Sigmoid colon (tissue), 6 donors: ENCODE measurements at regions not wholly inside any gene's neighbourhood (a gene's known extent, or its start where the extent isn't known, plus 50 kb on each side); places are given as distances from the start of the nearest gene placed in this dataset.

ENCODE experiments used
- DNase-seq: peaks from one replicate; pipeline ENCODE4 v3.0.0-alpha.2; 2019
- H3K27ac ChIP-seq, 4 donors: fragments of 200-600 bp; sonication (generic); one replicate each; pipeline ENCODE4 v1.5.1; 2016 to 2019; ENCODE audit warnings: mild to moderate bottlenecking in 1 of 4
- H3K27me3 ChIP-seq, 3 donors: fragments of 200-600 bp; sonication (generic); one replicate each; pipeline ENCODE4 v1.5.1; 2019; ENCODE audit warnings: mild to moderate bottlenecking in 1 of 3
- H3K36me3 ChIP-seq, 4 donors: fragments of 200-600 bp; sonication (generic); one replicate each; pipeline ENCODE4 v1.5.1; 2016 to 2019
- H3K4me1 ChIP-seq, 4 donors: fragments of 200-600 bp; sonication (generic); one replicate each; pipeline ENCODE4 v1.5.1; 2017 to 2019
- H3K4me3 ChIP-seq, 4 donors: fragments of 200-600 bp; sonication (generic); one replicate each; pipeline ENCODE4 v1.5.1; 2017 to 2019; ENCODE audit warnings: mild to moderate bottlenecking in 2 of 4, moderate library complexity in 1 of 4
- H3K9me3 ChIP-seq, 4 donors: fragments of 200-600 bp in 3 of 4; sonication (generic) in 3 of 4; one replicate each; pipeline versions ENCODE4 v1.5.1 to v1.6.1; 2013 to 2019
- EP300 ChIP-seq, 4 donors: sonication (generic); formaldehyde crosslinking; IDR thresholded peaks; one replicate each; pipeline ENCODE4 v1.6.1; 2017; ENCODE audit warnings: antibody characterized with exemption in 4 of 4
- POLR2A ChIP-seq, 2 donors: fragments of 450-650 bp; IDR thresholded peaks; one replicate each; pipeline ENCODE4 v1.6.1; 2016; ENCODE audit warnings: antibody characterized with exemption in 2 of 2, mild to moderate bottlenecking in 2 of 2, moderate library complexity in 2 of 2
- POLR2AphosphoS5 ChIP-seq, 4 donors: sonication (generic); formaldehyde crosslinking; IDR thresholded peaks; one replicate each; pipeline ENCODE4 v1.6.1; 2017; ENCODE audit warnings: antibody characterized with exemption in 4 of 4
- WGBS, 2 donors: extraction: QIAGEN DNeasy Blood & Tissue Kit; methylation state at CpG; one replicate each; pipeline ENCODE4 v1.1.7; 2013; 5-methylcytosine and 5-hydroxymethylcytosine counted together
- intact Hi-C: fragments of 100-400 bp; cut with DNase I; formaldehyde crosslinking; loops from one replicate; pipeline ENCODE4 v1.15.1; 2023
- TF ChIP-seq, protein P1 (sequence below), 4 experiments: fragments of 450-650 bp in 3 of 4; fragments of 200-600 bp in 1 of 4; IDR thresholded peaks; one replicate each; pipeline ENCODE4 v1.5.1; 2016 to 2019; ENCODE audit warnings: antibody characterized with exemption in 4 of 4, mild to moderate bottlenecking in 3 of 4, moderate library complexity in 2 of 4
- donor health status: healthy with polysubstance abuse.
- donor health status: healthy.

DNA sequence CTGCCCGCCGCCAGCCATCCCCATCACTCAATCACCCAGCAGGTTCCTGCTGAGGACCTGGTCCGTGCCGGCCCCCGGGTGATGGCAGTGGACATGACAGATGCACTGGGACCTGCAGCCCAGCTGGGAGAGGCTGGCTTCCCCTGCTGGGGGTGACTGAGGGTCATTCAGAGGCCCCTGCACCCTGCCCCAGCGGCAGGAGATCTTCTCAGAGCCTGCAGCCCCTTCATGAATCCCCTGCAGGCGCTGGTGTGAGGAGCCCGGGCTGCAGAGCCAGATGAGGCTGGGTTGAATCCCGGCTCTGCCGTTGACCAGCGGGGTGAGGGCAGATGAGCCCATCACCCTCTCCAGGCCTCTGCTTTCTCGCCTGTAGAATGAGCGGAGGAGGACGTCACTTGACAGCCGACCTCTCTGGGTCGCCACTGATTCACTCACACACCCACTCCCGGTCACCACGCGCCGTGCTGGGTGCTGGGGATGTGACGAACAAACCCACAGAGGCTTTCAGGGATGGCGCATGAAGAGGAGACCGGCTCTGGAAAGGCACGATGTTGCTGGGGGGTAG is 95.2 kb upstream of the CIBAR2 start:
- Histone ChIP-seq H3K4me3 (no peak overlapping the region), H3K27me3 (no peaks in the 10 kb centered on the region), H3K9me3 (no peaks in the 10 kb centered on the region), H3K4me1 (peaks cover 0 to 96% (median 85%) of the 10 kb centered on the region in 4 donors), H3K36me3 (no peaks in the 10 kb centered on the region), H3K27ac (peak overlapping the region; percentile 69 to 90 (median 84))
- WGBS, 2 donors = 76 to 78% methylated on average over 24 of the region's 24 CpGs
- intact Hi-C loops = no loop called here
- DNase-seq = no peak
- TF ChIP-seq, protein P1, sequence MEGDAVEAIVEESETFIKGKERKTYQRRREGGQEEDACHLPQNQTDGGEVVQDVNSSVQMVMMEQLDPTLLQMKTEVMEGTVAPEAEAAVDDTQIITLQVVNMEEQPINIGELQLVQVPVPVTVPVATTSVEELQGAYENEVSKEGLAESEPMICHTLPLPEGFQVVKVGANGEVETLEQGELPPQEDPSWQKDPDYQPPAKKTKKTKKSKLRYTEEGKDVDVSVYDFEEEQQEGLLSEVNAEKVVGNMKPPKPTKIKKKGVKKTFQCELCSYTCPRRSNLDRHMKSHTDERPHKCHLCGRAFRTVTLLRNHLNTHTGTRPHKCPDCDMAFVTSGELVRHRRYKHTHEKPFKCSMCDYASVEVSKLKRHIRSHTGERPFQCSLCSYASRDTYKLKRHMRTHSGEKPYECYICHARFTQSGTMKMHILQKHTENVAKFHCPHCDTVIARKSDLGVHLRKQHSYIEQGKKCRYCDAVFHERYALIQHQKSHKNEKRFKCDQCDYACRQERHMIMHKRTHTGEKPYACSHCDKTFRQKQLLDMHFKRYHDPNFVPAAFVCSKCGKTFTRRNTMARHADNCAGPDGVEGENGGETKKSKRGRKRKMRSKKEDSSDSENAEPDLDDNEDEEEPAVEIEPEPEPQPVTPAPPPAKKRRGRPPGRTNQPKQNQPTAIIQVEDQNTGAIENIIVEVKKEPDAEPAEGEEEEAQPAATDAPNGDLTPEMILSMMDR (IDR thresholded peaks at IDR 0.05) = no peak
- peak in 2 of 4 donors; percentile 5 to 38 for TF ChIP-seq POLR2AphosphoS5 (IDR thresholded peaks at IDR 0.05)
- no peak for TF ChIP-seq POLR2A (IDR thresholded peaks at IDR 0.05)
- no peak for TF ChIP-seq EP300 (IDR thresholded peaks at IDR 0.05)

DNA sequence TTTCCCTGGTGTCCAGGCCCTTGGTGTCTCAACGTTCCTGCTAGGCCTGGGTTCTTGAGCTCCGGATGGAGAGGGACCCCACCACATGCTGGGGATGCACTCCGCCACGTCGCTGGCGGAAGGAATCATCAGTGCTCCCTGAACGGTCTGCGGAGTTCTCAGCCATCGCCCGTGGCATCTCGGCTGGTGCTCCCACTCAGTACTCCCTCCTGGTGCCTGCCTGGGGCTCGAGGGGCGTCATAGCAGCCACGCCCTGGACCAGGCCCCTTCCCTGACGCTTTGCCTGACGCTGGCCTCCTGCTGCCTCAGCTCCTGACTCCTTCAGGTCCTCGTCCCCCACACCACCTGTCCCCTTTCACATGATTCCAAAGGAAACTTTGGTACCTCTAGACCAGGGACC is 95.9 kb upstream of the CIBAR2 start:
- Histone ChIP-seq H3K4me3 (no peak overlapping the region), H3K27me3 (no peaks in the 10 kb centered on the region), H3K27ac (peak overlapping the region in 3 of 4 donors; percentile 84 to 90 (median 85)), H3K9me3 (no peaks in the 10 kb centered on the region), H3K4me1 (peaks cover 0 to 96% (median 85%) of the 10 kb centered on the region in 4 donors), H3K36me3 (no peaks in the 10 kb centered on the region)
- WGBS, 2 donors = 84 to 94% methylated on average over 17 of the region's 17 CpGs
- intact Hi-C loops = no loop called here
- no peak for DNase-seq
- TF ChIP-seq, protein P1 (IDR thresholded peaks at IDR 0.05) = no peak
- TF ChIP-seq EP300 (IDR thresholded peaks at IDR 0.05) = no peak
- TF ChIP-seq POLR2AphosphoS5 (IDR thresholded peaks at IDR 0.05) = no peak
- TF ChIP-seq POLR2A (IDR thresholded peaks at IDR 0.05) = no peak

DNA sequence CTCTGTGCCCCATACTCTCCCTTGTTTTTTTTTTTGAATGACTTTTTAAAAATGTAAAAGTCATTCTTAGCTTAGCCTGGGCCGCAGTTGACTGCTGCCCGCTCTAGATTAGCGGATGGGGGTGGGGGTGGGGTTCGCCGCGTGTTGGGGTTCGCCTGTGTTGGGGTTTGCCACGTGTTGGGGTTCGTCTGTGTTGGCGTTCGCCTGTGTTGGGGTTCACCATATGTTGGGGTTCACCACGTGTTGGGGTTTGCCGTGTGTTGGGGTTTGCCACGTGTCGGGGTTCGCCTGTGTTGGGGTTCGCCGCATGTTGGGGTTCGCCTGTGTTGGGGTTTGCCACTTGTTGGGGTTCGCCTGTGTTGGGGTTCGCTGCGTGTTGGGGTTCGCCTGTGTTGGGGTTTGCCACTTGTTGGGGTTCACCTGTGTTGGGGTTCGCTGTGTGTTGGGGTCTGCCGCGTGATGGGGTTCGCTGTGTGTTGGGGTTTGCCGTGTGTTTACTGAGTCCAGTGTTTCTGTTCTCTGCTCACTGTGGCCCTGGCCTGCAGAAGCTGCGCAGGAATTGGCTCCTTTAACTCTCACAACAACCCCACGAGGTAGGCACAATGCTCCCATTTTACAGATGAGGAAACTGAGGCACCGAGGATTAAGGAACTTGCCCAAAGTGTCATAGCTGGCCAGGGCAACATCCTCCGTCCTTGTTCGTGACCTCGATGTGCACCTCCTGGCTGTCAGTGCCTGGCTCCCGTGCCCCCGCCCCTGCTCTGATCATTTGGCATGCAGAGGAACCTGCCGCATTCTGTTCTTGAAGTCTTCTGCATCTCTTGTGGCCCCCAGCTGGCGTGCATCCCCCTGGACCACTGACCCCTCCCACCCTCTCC is 96.6 kb upstream of the CIBAR2 start:
- Histone ChIP-seq H3K9me3 (no peaks in the 10 kb centered on the region), H3K27me3 (no peaks in the 10 kb centered on the region), H3K27ac (peak overlapping the region in 3 of 4 donors; percentile 48 to 90 (median 85)), H3K4me1 (peaks cover 0 to 96% (median 85%) of the 10 kb centered on the region in 4 donors), H3K36me3 (no peaks in the 10 kb centered on the region), H3K4me3 (no peak overlapping the region)
- intact Hi-C loops = no loop called here
- TF ChIP-seq POLR2AphosphoS5 (IDR thresholded peaks at IDR 0.05) = no peak
- TF ChIP-seq EP300 (IDR thresholded peaks at IDR 0.05) = no peak
- TF ChIP-seq POLR2A (IDR thresholded peaks at IDR 0.05) = no peak
- TF ChIP-seq, protein P1 (IDR thresholded peaks at IDR 0.05) = no peak
- WGBS, 2 donors = 90 to 95% methylated on average over 38 of the region's 38 CpGs
- DNase-seq = no peak

DNA sequence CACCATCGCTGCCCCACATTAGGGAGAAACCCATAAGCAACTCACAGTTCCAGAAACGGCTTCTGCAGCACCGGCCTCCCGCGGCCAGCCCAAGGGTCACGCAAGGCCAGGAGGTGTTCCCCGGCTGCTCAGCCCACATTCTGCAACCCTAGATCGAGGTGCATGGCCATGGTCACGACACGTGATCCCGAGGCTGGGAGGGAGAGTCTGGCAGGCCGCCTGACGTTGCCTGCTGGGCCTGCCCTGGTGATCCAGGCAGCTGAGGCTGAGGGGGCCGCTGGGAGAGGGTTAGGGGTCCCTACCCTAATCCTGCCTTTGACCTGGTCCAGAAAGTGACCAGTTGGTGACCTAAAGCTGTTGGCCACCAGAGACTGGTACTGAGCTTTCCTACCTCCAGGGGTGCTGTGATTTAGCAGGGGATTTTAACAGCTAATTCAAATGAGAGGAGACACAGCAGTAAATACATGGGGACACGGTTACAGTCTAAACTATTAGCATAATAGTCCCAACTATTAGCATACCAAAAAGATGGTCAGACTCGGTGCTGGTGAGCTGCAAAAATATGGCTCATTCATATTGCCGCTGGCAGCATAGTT is 97.4 kb upstream of the CIBAR2 start:
- intact Hi-C loops = no loop called here
- H3K4me1 ChIP-seq = peaks cover 0 to 94% (median 86%) of the 10 kb centered on the region in 4 donors
- no peaks in the 10 kb centered on the region for H3K9me3 ChIP-seq
- DNase-seq = no peak
- peak overlapping the region in 3 of 4 donors; percentile 45 to 90 (median 67) for H3K27ac ChIP-seq
- no peaks in the 10 kb centered on the region for H3K36me3 ChIP-seq
- WGBS, 2 donors = 59 to 80% methylated on average over 17 of the region's 17 CpGs
- TF ChIP-seq, protein P1 (IDR thresholded peaks at IDR 0.05) = peak in 1 of 4 experiments; percentile 17
- no peak for TF ChIP-seq POLR2A (IDR thresholded peaks at IDR 0.05)
- H3K27me3 ChIP-seq = no peaks in the 10 kb centered on the region
- no peak overlapping the region for H3K4me3 ChIP-seq
